K562 (cell line): ENCODE measurements at regions not wholly inside any gene's neighbourhood (a gene's known extent, or its start where the extent isn't known, plus 50 kb on each side); places are given as distances from the start of the nearest gene placed in this dataset.

Source experiments
- ATAC-seq: fragments of 200-7000 bp; cut with Tn5 transposase; 3 replicates; pipeline ENCODE4 v1.9.1; 2020; ENCODE audit warnings: moderate library complexity
- BruUV-seq: library from RNA; stranded (reverse); fragments of 400-500 nt; replicated peaks from 2 replicates; lab custom pipeline; 2021; lab: Mats Ljungman, UMichigan
- CTCF ChIA-PET: fragments of 300-600 bp; formaldehyde crosslinking; extraction: SDS; loops from one replicate; lab custom pipeline; 2021; ENCODE audit warnings: low intra/inter-chr PET ratio; lab: Yijun Ruan, JAX
- POLR2A ChIA-PET: fragments of 300-600, 350-650 bp; sonication (Branson Sonifier 250); formaldehyde crosslinking; extraction: SDS; loops from one replicate; lab custom pipeline; 2021; ENCODE audit warnings: antibody characterized with exemption, inconsistent platforms; lab: Yijun Ruan, JAX
- DNase-seq, 4 experiments: peaks; one replicate each; pipeline versions ENCODE4 v3.0.0 to v3.0.0-alpha.2; 2011 to 2018; ENCODE audit warnings: low spot score in 3 of 4, mixed read lengths in 3 of 4; ENCODE audit errors: extremely low read depth in 1 of 4
- FAIRE-seq: peaks from 2 replicates; lab custom pipeline; 2011; peaks lifted over from hg19 to GRCh38; lab: Jason Lieb, UNC
- H2AFZ ChIP-seq: 2 replicates; pipeline ENCODE4 v1.6.0; 2011; ENCODE audit warnings: low read depth, low read length, control low read depth, inconsistent platforms
- H3K27ac ChIP-seq: fragments of 200-600 bp; 3 replicates; pipeline ENCODE4 v1.8.0; 2011; ENCODE audit warnings: low read depth, mild to moderate bottlenecking, control low read depth, inconsistent platforms, low read length, moderate library complexity, mixed read lengths; ENCODE audit errors: extremely low read depth
- H3K27me3 ChIP-seq, 2 experiments: fragments of 300-600 bp in 1 of 2; 2 replicates in 1 of 2; 3 replicates in 1 of 2; pipeline versions ENCODE4 v1.6.0 to v1.8.0; 2011; ENCODE audit warnings: inconsistent platforms in 2 of 2, low read length in 2 of 2, mild to moderate bottlenecking in 1 of 2, mixed read lengths in 1 of 2, moderate library complexity in 1 of 2; ENCODE audit not compliant: control insufficient read depth in 2 of 2, insufficient read depth in 2 of 2
- H3K36me3 ChIP-seq: fragments of 300-600 bp; 3 replicates; pipeline ENCODE4 v1.8.0; 2011; ENCODE audit warnings: mild to moderate bottlenecking, low read length, inconsistent platforms; ENCODE audit not compliant: control insufficient read depth, insufficient read depth
- H3K4me1 ChIP-seq, 2 experiments: fragments of 200-600 bp in 1 of 2; replicated peaks in 1 of 2; 2 replicates in 1 of 2; 3 replicates in 1 of 2; pipeline versions ENCODE4 v1.5.1 to v1.8.0; 2011; ENCODE audit warnings: inconsistent platforms in 2 of 2, low read length in 2 of 2, mild to moderate bottlenecking in 1 of 2, mixed read lengths in 1 of 2, moderate library complexity in 1 of 2; ENCODE audit not compliant: control insufficient read depth in 2 of 2, insufficient read depth in 2 of 2
- H3K4me2 ChIP-seq: 2 replicates; pipeline ENCODE4 v1.6.1; 2011; ENCODE audit warnings: low read length, control low read depth, inconsistent platforms, mixed read lengths; ENCODE audit not compliant: insufficient read depth
- H3K4me3 ChIP-seq: fragments of 200-600 bp; sonication (generic), shearing (Covaris generic); 2 replicates; pipeline ENCODE4 v1.5.1; 2016; ENCODE audit warnings: control low read depth, inconsistent platforms
- H3K79me2 ChIP-seq: fragments of 200-600 bp; 3 replicates; pipeline ENCODE4 v1.8.0; 2011; ENCODE audit warnings: low read length, inconsistent platforms; ENCODE audit not compliant: control insufficient read depth, insufficient read depth
- H3K9ac ChIP-seq, 2 experiments: 2 replicates each; pipeline versions ENCODE4 v1.6.0 to v1.6.1; 2011; ENCODE audit warnings: low read depth in 2 of 2, low read length in 2 of 2, control low read depth in 1 of 2, inconsistent platforms in 1 of 2, mild to moderate bottlenecking in 1 of 2, mixed read lengths in 1 of 2; ENCODE audit not compliant: insufficient read depth in 1 of 2
- H3K9me1 ChIP-seq: one replicate; pipeline ENCODE4 v1.6.0; 2011; ENCODE audit warnings: inconsistent platforms, mild to moderate bottlenecking, low read length, moderate library complexity; ENCODE audit not compliant: control insufficient read depth, insufficient read depth
- H3K9me3 ChIP-seq: replicated peaks from 2 replicates; pipeline ENCODE4 v1.5.1; 2011; ENCODE audit warnings: low read depth, low read length, inconsistent platforms; ENCODE audit not compliant: control insufficient read depth, insufficient read depth
- H4K20me1 ChIP-seq: replicated peaks from 2 replicates; pipeline ENCODE4 v1.6.1; 2011; ENCODE audit warnings: low read length, inconsistent platforms, mixed read lengths; ENCODE audit not compliant: control insufficient read depth, insufficient read depth
- CHCHD3 ChIP-seq: fragments of 250-450 bp; sonication (Bioruptor Pico); IDR thresholded peaks from 2 replicates; pipeline ENCODE4 v2.1.2; 2022; ENCODE audit warnings: mild to moderate bottlenecking
- EGR1 ChIP-seq: fragments of 450-650 bp; conservative IDR thresholded peaks from 2 replicates; pipeline ENCODE4 v1.6.1; 2017; ENCODE audit warnings: mild to moderate bottlenecking
- GATAD2B ChIP-seq: fragments of 450-650 bp; IDR thresholded peaks from 2 replicates; pipeline ENCODE4 v1.6.1; 2017; ENCODE audit warnings: mild to moderate bottlenecking, borderline replicate concordance
- HDGF ChIP-seq: fragments of 450-650 bp; IDR thresholded peaks from 2 replicates; pipeline ENCODE4 v1.6.1; 2016
- HNRNPK ChIP-seq: fragments of 200-400 bp; formaldehyde crosslinking; IDR thresholded peaks from one replicate; pipeline ENCODE4 v1.6.1; 2018; ENCODE audit warnings: mild to moderate bottlenecking, low read depth, low read length; ENCODE audit not compliant: poor library complexity, severe bottlenecking
- HNRNPUL1 ChIP-seq: fragments of 200-400 bp; formaldehyde crosslinking; IDR thresholded peaks from 2 replicates; pipeline ENCODE4 v1.6.1; 2017; ENCODE audit warnings: low read length
- KLF1 ChIP-seq: fragments of 450-650 bp; IDR thresholded peaks from 2 replicates; pipeline ENCODE4 v1.6.1; 2016; ENCODE audit warnings: missing genetic modification characterization, missing compliant biosample characterization
- MEIS2 ChIP-seq: fragments of 450-650 bp; IDR thresholded peaks from 2 replicates; pipeline ENCODE4 v1.6.1; 2014; ENCODE audit warnings: mild to moderate bottlenecking; ENCODE audit not compliant: partially characterized antibody
- MTA3 ChIP-seq: fragments of 450-650 bp; formaldehyde crosslinking; IDR thresholded peaks from 2 replicates; pipeline ENCODE4 v1.6.1; 2017; ENCODE audit warnings: mild to moderate bottlenecking, borderline replicate concordance
- NBN ChIP-seq: fragments of 450-650 bp; IDR thresholded peaks from 2 replicates; pipeline ENCODE4 v1.6.1; 2016; ENCODE audit warnings: low read depth, mild to moderate bottlenecking
- PHF8 ChIP-seq: fragments of 200-600 bp; sonication (generic); IDR thresholded peaks from 2 replicates; pipeline ENCODE4 v1.6.1; 2012; ENCODE audit warnings: mixed run types, mild to moderate bottlenecking, inconsistent platforms, low read length, moderate library complexity, borderline replicate concordance
- SMARCB1 ChIP-seq: IDR thresholded peaks from 2 replicates; pipeline ENCODE4 v1.6.1; 2011; ENCODE audit warnings: improper control_type of control experiment, low read depth; ENCODE audit not compliant: insufficient read length
- TFAM ChIP-seq: fragments of 250-450 bp; sonication (Bioruptor Pico); conservative IDR thresholded peaks from 2 replicates; pipeline ENCODE4 v1.5.0; 2021; ENCODE audit warnings: mild to moderate bottlenecking, moderate library complexity
- ZNF263 ChIP-seq: sonication (generic); formaldehyde crosslinking; IDR thresholded peaks from 2 replicates; pipeline ENCODE4 v1.8.0; 2022; ENCODE audit warnings: mild to moderate bottlenecking, missing genetic modification reagents, borderline replicate concordance
- ZNF507 ChIP-seq: conservative IDR thresholded peaks from 2 replicates; pipeline ENCODE4 v1.6.1; 2017; ENCODE audit warnings: missing genetic modification characterization, missing compliant biosample characterization
- WGBS: fragments of 100-300 bp; shearing (Covaris generic); methylation state at CpG from one replicate; pipeline ENCODE4 v1.1.6; 2016; ENCODE audit warnings: low coverage, mixed read lengths; ENCODE audit not compliant: insufficient coverage; ENCODE audit errors: missing lambda C conversion rate; 5-methylcytosine and 5-hydroxymethylcytosine counted together
- in situ Hi-C: fragments of 300-500 bp; cut with MboI; formaldehyde crosslinking; loops from 4 replicates; pipeline ENCODE4 v1.15.0; 2018; ENCODE audit warnings: inconsistent platforms, mixed read lengths
- intact Hi-C: fragments of 100-400 bp; cut with micrococcal nuclease; formaldehyde crosslinking; loops from 2 replicates; pipeline ENCODE4 v1.14.2; 2022
- TF ChIP-seq, protein P1 (sequence below): fragments of 450-650 bp; conservative IDR thresholded peaks from 2 replicates; pipeline ENCODE4 v1.6.1; 2016; ENCODE audit warnings: missing genetic modification characterization, low read depth, mild to moderate bottlenecking, control low read depth, missing compliant biosample characterization
- TF ChIP-seq, protein P2 (sequence below): fragments of 250-450 bp; sonication (Bioruptor Pico); IDR thresholded peaks from 2 replicates; pipeline ENCODE4 v1.9.0; 2021; ENCODE audit warnings: mild to moderate bottlenecking

DNA sequence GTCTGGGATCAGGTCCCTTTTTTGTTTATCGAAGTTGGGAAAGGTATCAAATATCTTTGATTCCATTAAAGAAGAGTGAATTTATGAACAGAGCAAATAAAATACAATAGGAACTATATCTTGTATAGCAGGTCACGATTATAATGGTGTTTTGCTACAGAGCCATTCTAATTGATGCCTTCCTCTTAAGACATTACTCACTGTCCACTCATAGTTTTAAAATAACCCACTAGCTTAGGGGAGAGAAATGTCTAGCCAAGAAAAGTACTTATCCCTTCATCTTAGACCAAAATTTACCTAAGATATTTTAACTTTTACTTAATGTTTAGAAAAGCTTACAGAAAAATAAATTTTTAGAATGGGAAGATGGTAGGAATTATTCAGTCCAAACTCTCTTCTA is 112.0 kb upstream of the PABPC4L start:
- Histone ChIP-seq H3K4me1 (no peaks in the 10 kb centered on the region), H3K9ac (no peak overlapping the region), H2AFZ (no peak overlapping the region), H3K9me3 (no peaks in the 10 kb centered on the region; the same call in 1 of the 2 replicates), H3K36me3 (no peaks in the 10 kb centered on the region), H3K4me2 (no peak overlapping the region), H4K20me1 (no peaks in the 10 kb centered on the region), H3K9me1 (no peaks in the 10 kb centered on the region), H3K27ac (no peak overlapping the region), H3K27me3 (no peaks in the 10 kb centered on the region), H3K79me2 (peaks cover 14% of the 10 kb centered on the region)
- FAIRE-seq, result no peak
- intact Hi-C loops, result no loop called here
- BruUV-seq, result no TSS peak
- POLR2A ChIA-PET, result no interaction called here
- no peak for ATAC-seq
- CTCF ChIA-PET, result no interaction called here
- WGBS, result 28% methylated on average over 2 of the region's 2 CpGs
- no peak for DNase-seq
- TF ChIP-seq, protein P1, sequence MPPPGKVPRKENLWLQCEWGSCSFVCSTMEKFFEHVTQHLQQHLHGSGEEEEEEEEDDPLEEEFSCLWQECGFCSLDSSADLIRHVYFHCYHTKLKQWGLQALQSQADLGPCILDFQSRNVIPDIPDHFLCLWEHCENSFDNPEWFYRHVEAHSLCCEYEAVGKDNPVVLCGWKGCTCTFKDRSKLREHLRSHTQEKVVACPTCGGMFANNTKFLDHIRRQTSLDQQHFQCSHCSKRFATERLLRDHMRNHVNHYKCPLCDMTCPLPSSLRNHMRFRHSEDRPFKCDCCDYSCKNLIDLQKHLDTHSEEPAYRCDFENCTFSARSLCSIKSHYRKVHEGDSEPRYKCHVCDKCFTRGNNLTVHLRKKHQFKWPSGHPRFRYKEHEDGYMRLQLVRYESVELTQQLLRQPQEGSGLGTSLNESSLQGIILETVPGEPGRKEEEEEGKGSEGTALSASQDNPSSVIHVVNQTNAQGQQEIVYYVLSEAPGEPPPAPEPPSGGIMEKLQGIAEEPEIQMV (tag), result no peak
- TF ChIP-seq SMARCB1 (no peak), NBN (no peak)
- TF ChIP-seq, all 486 proteins: peak for 0
- in situ Hi-C loops, result no loop called here
- H3K4me3 ChIP-seq, result no peak overlapping the region

DNA sequence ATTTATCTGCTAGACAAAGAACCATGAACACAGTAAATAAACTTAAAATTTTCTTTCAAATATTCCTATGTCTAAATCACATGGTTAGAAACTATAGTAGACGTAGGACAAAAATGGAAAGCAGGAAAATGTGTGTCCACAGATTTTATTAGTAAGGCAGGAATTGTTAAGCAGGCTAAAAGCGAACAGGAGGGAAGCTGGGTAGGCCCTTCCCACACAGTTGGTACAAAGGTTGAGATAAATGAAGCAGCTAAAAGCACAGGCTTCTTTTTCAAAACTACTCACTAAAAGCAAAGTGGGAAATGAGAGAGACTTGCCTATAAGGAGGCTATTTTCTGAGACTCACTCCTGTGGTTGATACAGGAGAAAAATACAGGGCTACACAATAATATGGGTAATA is 108.1 kb upstream of the PABPC4L start:
- POLR2A ChIA-PET, result no interaction called here
- H3K4me2 ChIP-seq, result no peak overlapping the region
- no peak overlapping the region for H3K9ac ChIP-seq
- no peak overlapping the region for H3K4me3 ChIP-seq
- 28% methylated on average over 2 of the region's 2 CpGs for WGBS
- no peak overlapping the region for H2AFZ ChIP-seq
- DNase-seq (no peak), FAIRE-seq (no peak), ATAC-seq (no peak)
- in situ Hi-C loops (no loop called here), intact Hi-C loops (no loop called here)
- no peaks in the 10 kb centered on the region for H3K27me3 ChIP-seq
- no peaks in the 10 kb centered on the region for H3K9me1 ChIP-seq
- no peaks in the 10 kb centered on the region for H3K4me1 ChIP-seq
- no peaks in the 10 kb centered on the region for H3K79me2 ChIP-seq
- CTCF ChIA-PET, result no interaction called here
- BruUV-seq, result no TSS peak
- H4K20me1 ChIP-seq, result no peaks in the 10 kb centered on the region
- no peaks in the 10 kb centered on the region for H3K36me3 ChIP-seq
- H3K9me3 ChIP-seq, result no peaks in the 10 kb centered on the region; the same call in none of the 2 replicates
- H3K27ac ChIP-seq, result no peak overlapping the region
- no peak for TF ChIP-seq MTA3
- TF ChIP-seq KLF1, result no peak
- TF ChIP-seq, protein P2, sequence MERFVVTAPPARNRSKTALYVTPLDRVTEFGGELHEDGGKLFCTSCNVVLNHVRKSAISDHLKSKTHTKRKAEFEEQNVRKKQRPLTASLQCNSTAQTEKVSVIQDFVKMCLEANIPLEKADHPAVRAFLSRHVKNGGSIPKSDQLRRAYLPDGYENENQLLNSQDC (CRISPR knock-in tag), result no peak
- no peak for TF ChIP-seq ZNF507
- no peak for TF ChIP-seq PHF8
- TF ChIP-seq MEIS2, result no peak
- no peak for TF ChIP-seq HNRNPUL1
- TF ChIP-seq CHCHD3 (CRISPR knock-in tag), result no peak
- TF ChIP-seq HNRNPK, result no peak
- no peak for TF ChIP-seq GATAD2B
- no peak for TF ChIP-seq TFAM (CRISPR knock-in tag)
- no peak for TF ChIP-seq ZNF263 (CRISPR knock-in tag)
- TF ChIP-seq EGR1, result no peak
- TF ChIP-seq HDGF, result no peak
